DND-41 (cell line): ENCODE measurements at regions not wholly inside any gene's neighbourhood (a gene's known extent, or its start where the extent isn't known, plus 50 kb on each side); places are given as distances from the start of the nearest gene placed in this dataset.

Source experiments
- ATAC-seq: fragments of 200-7000 bp; cut with Tn5 transposase; 3 replicates; pipeline ENCODE4 v1.9.1; 2021; ENCODE audit warnings: low read depth; ENCODE audit not compliant: insufficient read depth
- DNase-seq: peaks from one replicate; pipeline ENCODE4 v3.0.0-alpha.2; 2020
- H2AFZ ChIP-seq: 2 replicates; pipeline ENCODE4 v1.6.0; 2012; ENCODE audit warnings: low read depth, low read length
- H3K27ac ChIP-seq: 2 replicates; pipeline ENCODE4 v1.5.1; 2012; ENCODE audit warnings: low read length, inconsistent platforms
- H3K27me3 ChIP-seq: fragments of 200-600 bp; sonication (generic); 2 replicates; pipeline ENCODE4 v1.6.0; 2012; ENCODE audit warnings: low read length, mild to moderate bottlenecking, inconsistent platforms; ENCODE audit not compliant: insufficient read depth, poor library complexity
- H3K36me3 ChIP-seq: 2 replicates; pipeline ENCODE4 v1.5.1; 2012; ENCODE audit warnings: low read length, inconsistent platforms; ENCODE audit not compliant: insufficient read depth
- H3K4me1 ChIP-seq: 2 replicates; pipeline ENCODE4 v1.5.1; 2012; ENCODE audit warnings: mild to moderate bottlenecking, low read length; ENCODE audit not compliant: insufficient read depth
- H3K4me2 ChIP-seq: 2 replicates; pipeline ENCODE4 v1.6.0; 2012; ENCODE audit warnings: mild to moderate bottlenecking, moderate library complexity, low read length, inconsistent platforms; ENCODE audit not compliant: insufficient read depth
- H3K4me3 ChIP-seq, 2 experiments: fragments of 200-600 bp in 1 of 2; shearing (Covaris generic) in 1 of 2; 2 replicates each; pipeline ENCODE4 v1.5.1; 2012 to 2016; ENCODE audit warnings: inconsistent platforms in 2 of 2, low read length in 2 of 2, mild to moderate bottlenecking in 2 of 2, low read depth in 1 of 2, moderate library complexity in 1 of 2
- H3K79me2 ChIP-seq: 2 replicates; pipeline ENCODE4 v1.6.0; 2012; ENCODE audit warnings: low read length, inconsistent platforms; ENCODE audit not compliant: insufficient read depth
- H3K9ac ChIP-seq: 2 replicates; pipeline ENCODE4 v1.6.0; 2012; ENCODE audit warnings: low read depth, mild to moderate bottlenecking, inconsistent platforms, low read length, moderate library complexity
- H3K9me3 ChIP-seq: 2 replicates; pipeline ENCODE4 v1.5.1; 2012; ENCODE audit warnings: low read length, moderate library complexity, mild to moderate bottlenecking, inconsistent platforms; ENCODE audit not compliant: insufficient read depth, severe bottlenecking
- H4K20me1 ChIP-seq: 2 replicates; pipeline ENCODE4 v1.6.0; 2012; ENCODE audit warnings: low read length; ENCODE audit not compliant: insufficient read depth
- CTCF ChIP-seq: IDR thresholded peaks from 2 replicates; pipeline ENCODE4 v1.5.1; 2012; ENCODE audit warnings: borderline replicate concordance, low read length, moderate library complexity, mild to moderate bottlenecking; ENCODE audit not compliant: poor library complexity, severe bottlenecking; ENCODE audit errors: extremely low read depth
- EZH2 ChIP-seq: IDR thresholded peaks from 3 replicates; pipeline ENCODE4 v1.6.1; 2012; ENCODE audit warnings: borderline replicate concordance, low read depth, mild to moderate bottlenecking, moderate library complexity, low read length, inconsistent platforms; ENCODE audit not compliant: severe bottlenecking

- Histone ChIP-seq H3K9me3 (no peaks in the 10 kb centered on the region), H3K27ac (no peak overlapping the region), H2AFZ (no peak overlapping the region), H4K20me1 (no peaks in the 10 kb centered on the region; the same call in 1 of the 2 replicates), H3K4me2 (no peak overlapping the region), H3K9ac (no peak overlapping the region), H3K27me3 (peaks cover 20% of the 10 kb centered on the region), H3K36me3 (no peaks in the 10 kb centered on the region), H3K4me1 (no peaks in the 10 kb centered on the region), H3K4me3 (no peak overlapping the region), H3K79me2 (no peaks in the 10 kb centered on the region)
- ATAC-seq (no peak), DNase-seq (no peak)
- no peak for TF ChIP-seq CTCF
- no peak for TF ChIP-seq EZH2
Measured at GRCh38 chr7:156041398-156041797, 229.1 kb upstream of the SHH start.

- Histone ChIP-seq H3K27me3 (peaks cover 20% of the 10 kb centered on the region), H3K9me3 (no peaks in the 10 kb centered on the region), H3K27ac (no peak overlapping the region), H3K36me3 (no peaks in the 10 kb centered on the region), H2AFZ (no peak overlapping the region), H4K20me1 (no peaks in the 10 kb centered on the region; the same call in 1 of the 2 replicates), H3K4me1 (no peaks in the 10 kb centered on the region), H3K9ac (no peak overlapping the region), H3K4me2 (no peak overlapping the region), H3K79me2 (no peaks in the 10 kb centered on the region), H3K4me3 (no peak overlapping the region)
- DNase-seq: no peak
- no peak for ATAC-seq
- TF ChIP-seq CTCF: no peak
- no peak for TF ChIP-seq EZH2
Measured at GRCh38 chr7:156039971-156040677, 227.9 kb upstream of the SHH start.

GRCh38 chr7:156039194-156039593, 226.9 kb upstream of the SHH start:
- ATAC-seq: no peak
- DNase-seq: no peak
- Histone ChIP-seq H3K9me3 (no peaks in the 10 kb centered on the region), H4K20me1 (no peaks in the 10 kb centered on the region; the same call in 1 of the 2 replicates), H3K4me1 (no peaks in the 10 kb centered on the region), H3K79me2 (no peaks in the 10 kb centered on the region), H3K4me2 (no peak overlapping the region), H2AFZ (no peak overlapping the region), H3K9ac (no peak overlapping the region), H3K27me3 (peaks cover 20% of the 10 kb centered on the region), H3K4me3 (no peak overlapping the region), H3K36me3 (no peaks in the 10 kb centered on the region), H3K27ac (no peak overlapping the region)
- no peak for TF ChIP-seq CTCF
- TF ChIP-seq EZH2: no peak
